GM21447 (cell line): ENCODE measurements at regions not wholly inside any gene's neighbourhood (a gene's known extent, or its start where the extent isn't known, plus 50 kb on each side); places are given as distances from the start of the nearest gene placed in this dataset.

ENCODE experiments used
- ATAC-seq: cut with Tn5 transposase; IDR thresholded peaks from one replicate; pipeline ENCODE4 v1.9.1; 2021; ENCODE audit not compliant: unreplicated experiment

DNA sequence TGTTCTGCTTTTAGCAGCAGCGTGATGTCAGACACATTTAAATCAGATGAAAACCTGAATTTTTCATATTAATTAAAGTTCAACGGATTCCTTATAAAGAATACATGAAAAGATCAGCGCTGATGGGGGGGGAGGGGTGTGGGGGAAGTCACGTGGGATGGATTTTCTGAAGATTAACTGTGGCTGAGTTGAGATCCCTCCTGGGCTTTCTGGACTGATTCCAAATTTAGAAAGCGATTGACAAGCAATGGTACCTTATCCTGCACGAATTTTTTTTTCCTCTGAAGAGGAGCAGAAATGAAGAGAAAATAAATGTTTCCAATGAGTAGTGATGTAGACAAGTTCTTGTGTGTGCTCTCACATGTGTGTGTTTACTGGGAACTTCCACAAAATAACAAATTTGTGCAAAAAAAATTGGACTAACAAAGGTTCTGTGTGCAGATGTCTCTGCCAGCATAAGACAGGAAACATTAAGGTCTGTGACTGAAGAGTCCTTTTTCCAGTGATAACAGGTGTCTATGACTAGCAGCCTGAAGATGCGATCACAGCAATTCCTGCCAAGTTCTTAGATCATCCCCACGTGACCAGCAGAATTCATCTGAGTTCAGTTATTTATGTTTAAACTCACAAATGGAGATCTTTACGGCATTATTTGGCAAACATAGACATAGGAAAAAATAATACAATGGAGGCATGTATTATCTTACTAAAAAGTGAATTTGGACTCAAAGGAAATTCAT lies 585.2 kb upstream of the CELF2 start:
- ATAC-seq, result no peak

- ATAC-seq, result no peak
Measured at GRCh38 chr10:10434312-10434711, 583.4 kb upstream of the CELF2 start.

GRCh38 chr10:10437886-10438285 lies 579.8 kb upstream of the CELF2 start:
- no peak for ATAC-seq

DNA sequence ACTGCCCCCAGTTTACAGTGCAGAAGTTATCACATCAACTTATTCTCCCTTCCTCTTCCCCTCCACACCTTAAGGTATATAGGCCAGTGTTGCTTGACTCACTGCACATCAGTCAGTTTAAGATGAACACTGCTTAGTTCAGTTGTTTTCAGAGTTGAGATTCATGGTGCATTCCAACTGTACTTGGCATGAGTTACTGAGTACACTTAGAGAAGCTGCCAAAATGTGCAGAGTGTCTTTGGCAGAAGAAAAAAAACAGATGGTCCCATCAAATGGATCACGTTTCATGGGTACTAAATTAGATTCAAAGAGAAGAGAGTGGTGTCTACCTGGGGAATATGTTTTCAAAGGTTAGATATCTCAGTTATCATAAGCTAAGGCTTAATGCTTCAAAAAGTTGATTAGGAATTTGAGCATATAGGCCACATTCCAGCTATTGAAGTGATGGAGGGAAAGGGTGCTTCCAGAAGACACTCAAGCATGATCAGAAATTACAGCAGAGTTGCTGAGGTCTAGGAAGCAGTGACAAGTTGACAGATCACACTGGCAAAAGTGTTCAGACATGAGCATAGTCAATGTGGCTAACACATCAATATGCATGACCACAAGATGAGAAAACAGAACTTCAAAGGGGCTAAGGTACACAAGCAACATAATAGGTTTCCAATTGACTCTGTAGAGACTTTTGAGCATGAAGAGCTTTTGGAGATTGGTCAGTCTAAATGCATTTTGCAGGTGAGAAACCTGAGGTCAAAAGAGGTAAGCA lies 579.2 kb upstream of the CELF2 start:
- no peak for ATAC-seq

DNA sequence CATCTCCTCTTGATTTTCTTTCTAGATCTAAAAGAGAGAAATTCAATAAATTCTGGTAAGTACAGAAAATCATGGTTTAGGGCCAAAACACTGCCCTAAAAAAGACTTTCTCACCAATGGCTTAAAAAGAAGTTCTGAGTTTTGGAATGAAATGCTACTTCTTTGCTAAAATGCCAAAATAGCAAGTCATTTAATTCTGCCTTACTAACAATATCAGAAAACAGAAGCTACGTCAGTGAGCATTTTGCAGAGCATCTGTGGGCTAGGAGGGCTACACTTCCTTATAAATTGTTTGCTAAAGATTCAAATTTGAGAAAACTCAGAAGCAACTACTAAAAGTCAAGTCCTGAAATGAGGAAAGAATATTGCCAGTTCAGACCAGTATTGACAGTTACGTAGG lies 560.8 kb upstream of the CELF2 start:
- no peak for ATAC-seq

DNA sequence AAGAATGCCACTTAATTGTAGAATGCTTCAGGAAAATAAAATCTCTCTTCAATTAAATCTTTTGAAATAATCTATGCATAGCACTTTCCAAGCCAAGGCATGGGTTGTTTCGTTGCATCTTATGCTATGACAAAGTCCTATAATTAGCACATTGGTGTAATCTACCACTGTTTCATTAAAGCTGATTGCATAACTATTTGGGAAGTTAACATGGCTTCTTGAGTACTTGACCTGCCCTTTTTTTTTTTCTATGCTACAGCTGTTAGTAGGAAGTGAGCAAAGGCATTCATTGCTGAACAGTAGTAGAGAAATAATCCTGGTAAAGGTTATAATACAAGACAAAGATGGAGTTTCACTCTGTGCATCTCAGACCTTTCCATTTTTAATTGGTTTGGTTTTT lies 557.2 kb upstream of the CELF2 start:
- no peak for ATAC-seq

- no peak for ATAC-seq
Measured at GRCh38 chr10:10462151-10462941, 555.3 kb upstream of the CELF2 start.

GRCh38 chr10:10471758-10472157 lies 545.9 kb upstream of the CELF2 start:
- no peak for ATAC-seq

- ATAC-seq, result no peak
Measured at GRCh38 chr10:10475812-10476211, 541.9 kb upstream of the CELF2 start.

DNA sequence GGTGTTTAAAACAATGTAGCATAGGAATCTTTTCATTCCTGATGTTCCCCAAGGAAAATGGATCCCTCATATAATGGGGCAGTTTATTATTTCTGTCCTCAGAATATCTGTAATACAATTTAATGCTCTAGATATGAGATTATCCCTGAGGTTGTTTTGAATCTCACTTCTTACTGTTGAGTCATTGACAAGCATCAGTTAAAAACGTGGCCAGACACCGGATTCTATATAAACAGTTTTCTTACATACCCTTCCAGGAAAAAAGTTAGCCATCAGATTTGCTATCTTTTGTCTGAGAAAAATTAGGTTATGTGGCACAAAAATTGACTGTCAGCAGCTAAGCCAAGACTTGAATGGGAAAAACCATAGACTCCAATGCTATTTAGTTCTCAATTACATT lies 539.8 kb upstream of the CELF2 start:
- ATAC-seq, result no peak

DNA sequence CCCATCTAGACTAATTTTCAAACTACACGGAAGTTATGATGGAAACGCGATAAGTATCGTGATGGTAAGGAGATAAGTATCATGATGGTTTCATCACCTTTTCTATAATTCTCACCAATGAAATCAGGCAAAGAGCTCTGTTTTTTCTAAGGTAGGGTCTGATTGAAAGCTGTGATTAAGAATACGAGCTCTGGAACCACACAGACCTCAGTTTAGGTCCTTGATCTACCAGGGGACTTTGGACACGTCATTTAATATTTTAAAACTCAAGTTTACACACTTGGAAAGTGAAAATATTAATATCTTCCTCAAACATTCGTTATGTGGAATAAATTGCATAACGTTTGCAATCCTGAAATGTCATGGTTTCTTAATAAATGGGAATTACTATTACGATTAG lies 538.2 kb upstream of the CELF2 start:
- no peak for ATAC-seq

- no peak for ATAC-seq
Measured at GRCh38 chr10:10482613-10483012, 535.1 kb upstream of the CELF2 start.

- no peak for ATAC-seq
Measured at GRCh38 chr10:10489076-10489475, 528.6 kb upstream of the CELF2 start.

GRCh38 chr10:10489805-10490571 lies 527.7 kb upstream of the CELF2 start:
- no peak for ATAC-seq

GRCh38 chr10:10490581-10490980 lies 527.1 kb upstream of the CELF2 start:
- no peak for ATAC-seq

DNA sequence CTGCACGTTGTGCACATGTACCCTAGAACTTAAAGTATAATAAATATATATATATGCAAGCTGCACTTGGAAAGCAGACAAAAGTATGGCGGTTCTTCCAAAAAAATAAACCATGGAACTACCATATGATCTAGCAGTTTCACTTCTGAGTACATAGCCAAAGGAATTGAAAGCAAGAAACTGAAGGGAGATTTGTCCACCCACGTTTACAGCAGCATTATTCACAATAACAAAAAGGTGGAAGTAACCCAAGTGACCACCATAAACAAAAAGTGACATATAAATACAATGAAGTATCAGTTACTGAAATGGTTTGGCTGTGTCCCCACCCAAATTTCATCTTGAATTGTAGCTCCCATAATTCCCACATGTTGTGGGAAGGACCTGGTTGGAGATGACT lies 525.3 kb upstream of the CELF2 start:
- no peak for ATAC-seq

DNA sequence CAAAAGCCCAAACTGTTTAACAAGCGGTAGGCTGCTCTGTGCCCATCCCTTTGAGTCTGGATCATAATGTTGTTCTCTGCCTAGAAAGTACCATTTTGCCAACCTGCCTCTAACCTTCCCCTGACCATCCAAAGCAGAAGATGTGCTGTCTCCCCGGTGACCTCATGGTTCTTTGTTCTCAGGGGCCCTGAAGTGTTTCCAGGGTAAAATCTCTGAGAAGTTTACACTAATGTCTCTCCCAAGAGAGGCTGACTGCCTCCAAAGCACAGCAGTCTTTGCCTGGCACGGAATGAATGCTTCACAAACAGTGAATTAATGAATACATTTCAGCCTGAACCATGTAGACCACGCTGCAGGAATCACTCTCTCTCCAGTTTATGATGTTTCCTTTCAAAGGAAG lies 523.8 kb upstream of the CELF2 start:
- no peak for ATAC-seq

GRCh38 chr10:10497245-10497644 lies 520.4 kb upstream of the CELF2 start:
- no peak for ATAC-seq

GRCh38 chr10:10498781-10499180 lies 518.9 kb upstream of the CELF2 start:
- ATAC-seq, result no peak

DNA sequence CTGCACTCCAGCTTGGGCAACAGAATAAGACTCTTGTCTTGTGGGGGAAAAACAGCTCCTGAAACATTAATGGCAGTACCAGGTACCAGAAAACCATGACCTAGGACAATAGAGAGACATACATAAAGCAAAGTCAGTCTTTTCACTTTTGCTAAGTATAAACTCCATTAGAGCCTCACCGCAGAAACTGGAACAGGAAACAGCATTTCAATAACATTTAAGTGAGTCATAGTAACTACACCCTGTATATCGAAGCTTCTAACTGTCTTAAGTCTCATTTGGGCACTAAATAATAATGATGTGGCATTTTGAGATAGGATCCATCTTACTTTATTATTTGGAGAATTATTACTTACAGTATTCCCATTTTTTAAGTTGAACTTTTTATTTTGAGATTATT lies 517.8 kb upstream of the CELF2 start:
- ATAC-seq, result no peak

GRCh38 chr10:10500937-10501336 lies 516.7 kb upstream of the CELF2 start:
- no peak for ATAC-seq
